WTC11 (cell line): ENCODE measurements at regions not wholly inside any gene's neighbourhood (a gene's known extent, or its start where the extent isn't known, plus 50 kb on each side); places are given as distances from the start of the nearest gene placed in this dataset.
A peak's percentile ranks its signal among the peaks of the same experiment; 100 is the strongest.

Source experiments
- ATAC-seq: fragments of 200-7000 bp; cut with Tn5 transposase; 2 replicates; pipeline ENCODE4 v1.10.0; 2021; ENCODE audit warnings: mild to moderate bottlenecking, moderate library complexity
- CTCF ChIA-PET: fragments of 300-600 bp; sonication (Branson Sonifier 250); formaldehyde crosslinking; loops from one replicate; lab custom pipeline; 2021; ENCODE audit warnings: antibody characterized with exemption; lab: Charles Lee
- POLR2A ChIA-PET: fragments of 350-600 bp; sonication (Branson Sonifier 250); formaldehyde crosslinking; loops from one replicate; lab custom pipeline; 2021; ENCODE audit warnings: antibody characterized with exemption; lab: Charles Lee
- DNase-seq: peaks from one replicate; pipeline ENCODE4 v3.0.0; 2021; ENCODE audit warnings: low spot score
- H3K27ac Mint-ChIP-seq: 2 replicates; pipeline ENCODE4 v1.8.0; 2021; ENCODE audit warnings: mixed read lengths
- H3K27me3 Mint-ChIP-seq: 2 replicates; pipeline ENCODE4 v1.8.0; 2021; ENCODE audit warnings: low read depth, mild to moderate bottlenecking, moderate library complexity, mixed read lengths
- H3K36me3 Mint-ChIP-seq: 2 replicates; pipeline ENCODE4 v1.8.0; 2021; ENCODE audit warnings: mixed read lengths
- H3K4me1 Mint-ChIP-seq: 2 replicates; pipeline ENCODE4 v1.8.0; 2022; ENCODE audit warnings: mixed read lengths
- H3K4me3 Mint-ChIP-seq: 2 replicates; pipeline ENCODE4 v1.8.0; 2021; ENCODE audit warnings: mild to moderate bottlenecking, moderate library complexity, mixed read lengths
- H3K9me3 Mint-ChIP-seq: 2 replicates; pipeline ENCODE4 v1.8.0; 2021; ENCODE audit warnings: mixed read lengths
- E2F1 ChIP-seq: sonication (generic); formaldehyde crosslinking; IDR thresholded peaks from 2 replicates; pipeline ENCODE4 v1.8.0; 2022; ENCODE audit warnings: mild to moderate bottlenecking, missing genetic modification reagents
- GABPB1 ChIP-seq: sonication (generic); formaldehyde crosslinking; IDR thresholded peaks from 2 replicates; pipeline ENCODE4 v1.8.1; 2023; ENCODE audit warnings: mild to moderate bottlenecking, missing genetic modification reagents
- HMGA2 ChIP-seq: fragments of 250-450 bp; sonication (Bioruptor Pico); IDR thresholded peaks from 2 replicates; pipeline ENCODE4 v1.4.0; 2021; ENCODE audit warnings: mild to moderate bottlenecking, moderate library complexity
- MLX ChIP-seq: sonication (generic); formaldehyde crosslinking; IDR thresholded peaks from 2 replicates; pipeline ENCODE4 v1.8.1; 2023; ENCODE audit warnings: mild to moderate bottlenecking, missing genetic modification reagents, moderate library complexity
- PRDM15 ChIP-seq: sonication (generic); formaldehyde crosslinking; IDR thresholded peaks from 2 replicates; pipeline ENCODE4 v1.8.0; 2022; ENCODE audit warnings: missing genetic modification reagents
- PREB ChIP-seq: sonication (generic); formaldehyde crosslinking; IDR thresholded peaks from 2 replicates; pipeline ENCODE4 v1.8.1; 2022; ENCODE audit warnings: mild to moderate bottlenecking, missing genetic modification reagents, moderate library complexity, borderline replicate concordance
- RORB ChIP-seq: fragments of 250-450 bp; sonication (Bioruptor Pico); IDR thresholded peaks from 2 replicates; pipeline ENCODE4 v1.9.0; 2021; ENCODE audit warnings: mild to moderate bottlenecking
- SMAD4 ChIP-seq: sonication (generic); formaldehyde crosslinking; IDR thresholded peaks from 2 replicates; pipeline ENCODE4 v1.8.0; 2022; ENCODE audit warnings: mild to moderate bottlenecking, missing genetic modification reagents
- SP1 ChIP-seq: sonication (generic); formaldehyde crosslinking; conservative IDR thresholded peaks from 2 replicates; pipeline ENCODE4 v1.8.1; 2022; ENCODE audit warnings: missing genetic modification reagents
- TCF7 ChIP-seq: sonication (generic); formaldehyde crosslinking; IDR thresholded peaks from 2 replicates; pipeline ENCODE4 v1.8.0; 2022; ENCODE audit warnings: mild to moderate bottlenecking, low read depth, missing genetic modification reagents, moderate library complexity
- TEAD1 ChIP-seq: sonication (generic); formaldehyde crosslinking; IDR thresholded peaks from 2 replicates; pipeline ENCODE4 v1.8.0; 2022; ENCODE audit warnings: mild to moderate bottlenecking, missing genetic modification reagents
- TP53 ChIP-seq: sonication (generic); formaldehyde crosslinking; IDR thresholded peaks from 2 replicates; pipeline ENCODE4 v1.8.1; 2023; ENCODE audit warnings: mild to moderate bottlenecking, missing genetic modification reagents
- USF1 ChIP-seq: sonication (generic); formaldehyde crosslinking; IDR thresholded peaks from 2 replicates; pipeline ENCODE4 v1.8.0; 2022; ENCODE audit warnings: mild to moderate bottlenecking, missing genetic modification reagents
- ZNF121 ChIP-seq: sonication (generic); formaldehyde crosslinking; IDR thresholded peaks from 2 replicates; pipeline ENCODE4 v1.8.0; 2023; ENCODE audit warnings: missing genetic modification reagents
- ZNF219 ChIP-seq: sonication (generic); formaldehyde crosslinking; IDR thresholded peaks from 2 replicates; pipeline ENCODE4 v1.8.0; 2023; ENCODE audit warnings: missing genetic modification reagents, mild to moderate bottlenecking, borderline replicate concordance
- ZNF671 ChIP-seq: fragments of 250-450 bp; sonication (Bioruptor Pico); IDR thresholded peaks from 2 replicates; pipeline ENCODE4 v1.8.0; 2021; ENCODE audit warnings: mild to moderate bottlenecking

- Mint-ChIP-seq H3K36me3 (peaks cover 8% of the 10 kb centered on the region), H3K4me3 (no peak overlapping the region), H3K9me3 (peaks cover 26% of the 10 kb centered on the region), H3K4me1 (peaks cover 11% of the 10 kb centered on the region), H3K27me3 (no peaks in the 10 kb centered on the region; the same call in 1 of the 2 replicates), H3K27ac (no peak overlapping the region)
- CTCF ChIA-PET, result no interaction called here
- DNase-seq (peak; percentile 26), ATAC-seq (peak; percentile 69)
- POLR2A ChIA-PET, result no interaction called here
- TF ChIP-seq PRDM15 (no peak), TP53 (CRISPR knock-in tag) (no peak), ZNF671 (no peak), SP1 (CRISPR knock-in tag) (no peak), RORB (CRISPR knock-in tag) (no peak), E2F1 (CRISPR knock-in tag) (no peak), PREB (no peak), ZNF219 (CRISPR knock-in tag) (no peak), SMAD4 (CRISPR knock-in tag) (no peak), GABPB1 (CRISPR knock-in tag) (no peak), ZNF121 (CRISPR knock-in tag) (no peak), TEAD1 (CRISPR knock-in tag) (no peak)
These were observed 248.2 kb downstream of the PARM1 start for GRCh38 chr4:75180790-75181776.

- TF ChIP-seq HMGA2 (CRISPR knock-in tag) (peak; percentile 71; the same call in 1 of the 2 replicates), MLX (CRISPR knock-in tag) (no peak)
- no peak for ATAC-seq
- H3K36me3 Mint-ChIP-seq, result peaks cover 8% of the 10 kb centered on the region; the same call in 1 of the 2 replicates
- POLR2A ChIA-PET, result no interaction called here
- H3K4me1 Mint-ChIP-seq, result peaks cover 11% of the 10 kb centered on the region
- CTCF ChIA-PET, result no interaction called here
- H3K27ac Mint-ChIP-seq, result no peak overlapping the region
- peaks cover 21% of the 10 kb centered on the region for H3K9me3 Mint-ChIP-seq
- no peak for DNase-seq
- H3K4me3 Mint-ChIP-seq, result no peak overlapping the region
- H3K27me3 Mint-ChIP-seq, result no peaks in the 10 kb centered on the region
These were observed 247.3 kb downstream of the PARM1 start for GRCh38 chr4:75180217-75180616.

- ChIA-PET CTCF (no interaction called here), POLR2A (no interaction called here)
- no peaks in the 10 kb centered on the region for H3K27me3 Mint-ChIP-seq
- no peak for DNase-seq
- peaks cover 8% of the 10 kb centered on the region; the same call in 1 of the 2 replicates for H3K36me3 Mint-ChIP-seq
- peaks cover 21% of the 10 kb centered on the region for H3K9me3 Mint-ChIP-seq
- no peak for TF ChIP-seq USF1 (CRISPR knock-in tag)
- no peak for TF ChIP-seq GABPB1 (CRISPR knock-in tag)
- no peak for TF ChIP-seq TCF7 (CRISPR knock-in tag)
- peaks cover 11% of the 10 kb centered on the region for H3K4me1 Mint-ChIP-seq
- ATAC-seq, result no peak
- no peak overlapping the region for H3K27ac Mint-ChIP-seq
- H3K4me3 Mint-ChIP-seq, result no peak overlapping the region
These were observed 246.6 kb downstream of the PARM1 start for GRCh38 chr4:75179510-75179909.
